ENCODE measurements at regions not wholly inside any gene's neighbourhood (a gene's known extent, or its start where the extent isn't known, plus 50 kb on each side); places are given as distances from the start of the nearest gene placed in this dataset.

DNA sequence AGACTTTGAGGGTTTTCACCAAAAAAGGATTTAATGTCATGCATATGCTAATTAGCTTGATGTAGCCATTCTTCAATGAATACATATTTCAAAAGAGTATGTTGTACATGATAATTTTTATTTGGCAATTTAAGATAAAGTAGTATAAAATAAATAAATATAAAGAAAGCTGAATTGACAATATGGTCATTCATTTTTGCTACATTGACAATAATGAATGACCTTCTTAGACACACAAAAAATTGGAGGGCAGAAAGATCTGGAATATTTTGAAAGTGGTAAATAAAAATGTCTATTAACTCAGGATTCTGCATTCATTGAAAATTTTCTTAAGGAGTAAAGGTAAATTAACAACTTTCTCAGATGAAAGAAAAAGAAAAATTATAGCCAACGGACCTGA lies 324.8 kb upstream of the FTMT start:
- no peak overlapping the region for H3K27ac Mint-ChIP-seq
- no peaks in the 10 kb centered on the region for H3K27me3 Mint-ChIP-seq
- no peaks in the 10 kb centered on the region for H3K4me1 Mint-ChIP-seq
- no peaks in the 10 kb centered on the region for H3K36me3 Mint-ChIP-seq
- H3K4me3 Mint-ChIP-seq, result no peak overlapping the region
- H3K9me3 Mint-ChIP-seq, result peaks cover 0 to 11% (median 4%) of the 10 kb centered on the region in 11 donors
- H3K9me3 ChIP-seq (ENCODE audit: control insufficient read depth in 2 of 3, low read length in 3 of 3), result no peaks in the 10 kb centered on the region
- H3K27me3 ChIP-seq (ENCODE audit: control insufficient read depth in 2 of 2, insufficient read depth in 2 of 2, low read length in 2 of 2), result no peaks in the 10 kb centered on the region
- no peak overlapping the region for H3K27ac ChIP-seq (ENCODE audit: low read depth, low read length)
- no peaks in the 10 kb centered on the region for H3K4me1 ChIP-seq (ENCODE audit: control insufficient read depth in 2 of 2, insufficient read depth in 2 of 2, low read length in 2 of 2)
- no peak for ATAC-seq
- CTCF ChIA-PET, result no interaction called here
- no peak overlapping the region for H3K4me3 ChIP-seq (ENCODE audit: low read length)
- H3K36me3 ChIP-seq (ENCODE audit: control insufficient read depth in 2 of 3, insufficient read depth in 3 of 3, low read length in 3 of 3), result no peaks in the 10 kb centered on the region
- intact Hi-C loops (cut with micrococcal nuclease), result no loop called here
- no peak for DNase-seq
- POLR2A ChIA-PET, result no interaction called here

DNA sequence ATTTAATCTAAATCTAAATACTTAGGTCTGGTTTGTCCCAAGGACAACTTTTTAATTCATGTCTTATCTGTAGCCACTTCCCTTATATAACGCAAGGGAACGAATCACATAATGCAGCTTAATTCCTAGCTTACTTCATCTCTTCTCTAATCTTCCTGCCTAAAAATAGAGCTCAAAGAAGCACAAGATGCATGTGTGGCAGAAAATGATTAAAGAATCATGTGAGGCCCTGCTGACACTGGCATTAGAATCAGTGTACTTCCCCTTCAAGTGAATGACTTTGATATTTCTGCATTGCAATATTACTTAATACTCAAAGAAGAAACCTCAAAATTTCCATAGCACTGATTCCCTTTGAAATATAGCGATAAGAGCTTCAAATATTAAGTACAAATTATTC lies 317.9 kb upstream of the FTMT start:
- no peak for ATAC-seq

DNA sequence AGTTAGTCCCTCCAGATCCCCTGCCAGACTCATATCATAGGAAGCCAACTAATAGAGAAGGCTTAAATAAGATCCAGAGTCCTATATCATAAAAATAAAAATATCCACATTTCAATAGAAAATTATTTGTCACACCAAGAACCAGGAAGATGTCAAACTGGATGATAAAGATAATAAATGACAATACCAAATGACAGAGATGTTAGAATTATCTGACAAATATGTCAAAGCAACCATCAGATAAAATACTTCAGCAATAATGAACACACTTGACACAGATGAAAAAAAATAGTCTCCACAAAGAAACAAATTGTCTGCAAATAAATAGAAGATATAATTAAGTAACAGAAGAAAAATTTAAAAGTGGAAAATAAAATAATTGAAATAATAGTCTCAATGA lies 300.7 kb upstream of the FTMT start:
- ChIA-PET POLR2A (no interaction called here), CTCF (no interaction called here)
- intact Hi-C loops (cut with micrococcal nuclease), result no loop called here
- no peak overlapping the region for H3K27ac Mint-ChIP-seq
- peaks cover 0 to 9% (median 1%) of the 10 kb centered on the region in 11 donors for H3K9me3 Mint-ChIP-seq
- ATAC-seq (no peak), DNase-seq (no peak)
- Histone ChIP-seq H3K27ac (ENCODE audit: low read depth, low read length) (no peak overlapping the region), H3K36me3 (ENCODE audit: control insufficient read depth in 2 of 3, insufficient read depth in 3 of 3, low read length in 3 of 3) (no peaks in the 10 kb centered on the region), H3K27me3 (ENCODE audit: control insufficient read depth in 2 of 2, insufficient read depth in 2 of 2, low read length in 2 of 2) (no peaks in the 10 kb centered on the region), H3K4me3 (ENCODE audit: low read length) (no peak overlapping the region), H3K4me1 (ENCODE audit: control insufficient read depth in 2 of 2, insufficient read depth in 2 of 2, low read length in 2 of 2) (no peaks in the 10 kb centered on the region), H3K9me3 (ENCODE audit: control insufficient read depth in 2 of 3, low read length in 3 of 3) (no peaks in the 10 kb centered on the region)
- no peaks in the 10 kb centered on the region for H3K4me1 Mint-ChIP-seq
- H3K36me3 Mint-ChIP-seq, result no peaks in the 10 kb centered on the region
- H3K27me3 Mint-ChIP-seq, result no peaks in the 10 kb centered on the region
- H3K4me3 Mint-ChIP-seq, result no peak overlapping the region

More for the DNA sequence above, 317.9 kb upstream of the FTMT start:
- Histone ChIP-seq H3K4me1 (ENCODE audit: control insufficient read depth in 2 of 2, insufficient read depth in 2 of 2, low read length in 2 of 2) (no peaks in the 10 kb centered on the region), H3K27me3 (ENCODE audit: control insufficient read depth in 2 of 2, insufficient read depth in 2 of 2, low read length in 2 of 2) (no peaks in the 10 kb centered on the region), H3K36me3 (ENCODE audit: control insufficient read depth in 2 of 3, insufficient read depth in 3 of 3, low read length in 3 of 3) (no peaks in the 10 kb centered on the region), H3K27ac (ENCODE audit: low read depth, low read length) (no peak overlapping the region), H3K9me3 (ENCODE audit: control insufficient read depth in 2 of 3, low read length in 3 of 3) (no peaks in the 10 kb centered on the region), H3K4me3 (ENCODE audit: low read length) (no peak overlapping the region)
- POLR2A ChIA-PET, result no interaction called here
- no peak overlapping the region for H3K4me3 Mint-ChIP-seq
- no peak overlapping the region for H3K27ac Mint-ChIP-seq
- peaks cover 0 to 21% (median 7%) of the 10 kb centered on the region in 11 donors for H3K9me3 Mint-ChIP-seq
- no peaks in the 10 kb centered on the region for H3K36me3 Mint-ChIP-seq
- no peaks in the 10 kb centered on the region for H3K27me3 Mint-ChIP-seq
- CTCF ChIA-PET, result no interaction called here
- intact Hi-C loops (cut with micrococcal nuclease), result no loop called here
- no peak for DNase-seq
- no peaks in the 10 kb centered on the region for H3K4me1 Mint-ChIP-seq

DNA sequence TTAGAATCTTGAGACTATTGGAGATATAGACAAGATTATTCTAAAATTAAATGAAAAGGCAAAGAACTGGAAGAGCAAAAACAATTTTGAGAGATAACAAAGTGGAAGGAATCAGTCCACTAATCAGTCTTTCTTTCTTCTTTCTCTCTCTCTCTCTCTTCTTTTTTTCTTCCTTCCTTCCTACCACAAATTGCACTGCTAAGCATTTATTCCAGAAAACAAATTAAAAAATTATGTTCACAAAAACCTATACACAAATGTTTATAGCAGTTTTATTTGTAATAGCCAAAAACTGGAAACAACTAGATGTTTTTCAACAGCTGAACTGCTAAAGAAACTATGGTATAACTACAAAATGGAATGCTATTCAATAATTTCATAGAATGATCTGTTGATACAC lies 291.9 kb upstream of the FTMT start:
- DNase-seq (no peak), ATAC-seq (no peak)
- intact Hi-C loops (cut with micrococcal nuclease), result no loop called here
- Histone ChIP-seq H3K4me3 (ENCODE audit: low read length) (no peak overlapping the region), H3K4me1 (ENCODE audit: control insufficient read depth in 2 of 2, insufficient read depth in 2 of 2, low read length in 2 of 2) (no peaks in the 10 kb centered on the region), H3K9me3 (ENCODE audit: control insufficient read depth in 2 of 3, low read length in 3 of 3) (no peaks in the 10 kb centered on the region), H3K27ac (ENCODE audit: low read depth, low read length) (no peak overlapping the region), H3K36me3 (ENCODE audit: control insufficient read depth in 2 of 3, insufficient read depth in 3 of 3, low read length in 3 of 3) (no peaks in the 10 kb centered on the region), H3K27me3 (ENCODE audit: control insufficient read depth in 2 of 2, insufficient read depth in 2 of 2, low read length in 2 of 2) (no peaks in the 10 kb centered on the region)
- CTCF ChIA-PET, result no interaction called here
- POLR2A ChIA-PET, result no interaction called here
- Mint-ChIP-seq H3K27ac (no peak overlapping the region), H3K27me3 (no peaks in the 10 kb centered on the region), H3K4me3 (no peak overlapping the region), H3K9me3 (peaks cover 0 to 35% (median 3%) of the 10 kb centered on the region in 11 donors), H3K4me1 (no peaks in the 10 kb centered on the region), H3K36me3 (no peaks in the 10 kb centered on the region)

DNA sequence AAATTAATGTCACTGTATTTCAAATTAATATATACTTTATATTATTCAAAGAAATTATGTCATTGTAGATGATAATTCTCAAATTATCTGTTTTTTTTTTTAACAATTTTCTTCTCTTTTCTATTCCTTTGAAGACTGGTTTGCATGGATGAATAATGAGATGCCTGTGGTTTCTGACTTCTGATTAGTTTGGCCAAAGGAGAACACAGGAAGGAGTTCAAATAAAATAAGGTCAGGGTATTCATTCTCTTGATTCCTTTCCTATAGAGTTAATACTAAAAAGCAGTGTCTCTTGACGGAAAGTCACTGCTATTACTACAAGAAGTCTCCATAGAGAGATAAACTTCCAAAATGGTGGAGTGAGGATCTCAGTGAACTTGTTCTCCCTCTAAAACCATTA lies 279.6 kb upstream of the FTMT start:
- DNase-seq (no peak), ATAC-seq (no peak)
- Histone ChIP-seq H3K9me3 (ENCODE audit: control insufficient read depth in 2 of 3, low read length in 3 of 3) (no peaks in the 10 kb centered on the region), H3K4me3 (ENCODE audit: low read length) (no peak overlapping the region), H3K4me1 (ENCODE audit: control insufficient read depth in 2 of 2, insufficient read depth in 2 of 2, low read length in 2 of 2) (no peaks in the 10 kb centered on the region), H3K27me3 (ENCODE audit: control insufficient read depth in 2 of 2, insufficient read depth in 2 of 2, low read length in 2 of 2) (no peaks in the 10 kb centered on the region), H3K27ac (ENCODE audit: low read depth, low read length) (no peak overlapping the region), H3K36me3 (ENCODE audit: control insufficient read depth in 2 of 3, insufficient read depth in 3 of 3, low read length in 3 of 3) (no peaks in the 10 kb centered on the region)
- Mint-ChIP-seq H3K27me3 (no peaks in the 10 kb centered on the region), H3K36me3 (no peaks in the 10 kb centered on the region), H3K9me3 (peaks cover 0 to 12% (median 2%) of the 10 kb centered on the region in 11 donors), H3K27ac (no peak overlapping the region), H3K4me3 (no peak overlapping the region), H3K4me1 (no peaks in the 10 kb centered on the region)
- ChIA-PET POLR2A (no interaction called here), CTCF (no interaction called here)
- intact Hi-C loops (cut with micrococcal nuclease), result no loop called here

DNA sequence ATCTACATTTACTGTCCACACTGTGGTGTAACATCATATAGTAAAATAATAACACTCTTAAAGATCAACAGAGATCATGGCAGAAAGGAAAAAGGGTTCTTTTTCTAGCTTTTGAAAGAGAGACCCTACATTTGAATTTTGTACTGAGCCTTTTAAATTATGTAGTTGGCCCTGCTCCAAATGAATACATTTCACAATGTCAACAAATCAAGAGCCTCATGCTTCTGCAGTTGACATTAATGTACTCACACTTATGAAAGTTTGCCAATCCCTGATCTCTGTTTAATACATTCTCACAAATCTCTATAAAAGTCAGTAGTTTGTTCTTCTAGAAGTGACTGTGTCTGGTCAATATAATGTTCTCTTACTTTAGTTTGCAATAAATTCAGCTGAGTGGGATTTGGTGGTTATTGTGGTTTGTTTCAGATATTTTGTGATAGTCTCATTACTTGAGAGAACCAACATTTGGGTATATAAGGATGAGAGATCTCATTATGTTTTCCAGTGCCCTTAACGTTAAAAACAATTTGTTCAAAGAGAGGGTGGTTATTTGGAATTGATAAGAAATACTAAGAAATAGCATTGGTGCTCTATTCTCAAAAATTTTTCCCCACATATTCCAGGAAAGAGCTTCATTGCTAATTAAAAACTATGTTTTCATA lies 277.8 kb upstream of the FTMT start:
- Mint-ChIP-seq H3K27ac (no peak overlapping the region), H3K4me1 (no peaks in the 10 kb centered on the region), H3K36me3 (no peaks in the 10 kb centered on the region), H3K27me3 (no peaks in the 10 kb centered on the region), H3K4me3 (no peak overlapping the region), H3K9me3 (peaks cover 0 to 12% (median 2%) of the 10 kb centered on the region in 11 donors)
- CTCF ChIA-PET, result no interaction called here
- no peak overlapping the region for H3K4me3 ChIP-seq (ENCODE audit: low read length)
- ATAC-seq, result no peak
- no peaks in the 10 kb centered on the region for H3K4me1 ChIP-seq (ENCODE audit: control insufficient read depth in 2 of 2, insufficient read depth in 2 of 2, low read length in 2 of 2)
- POLR2A ChIA-PET, result no interaction called here
- H3K9me3 ChIP-seq (ENCODE audit: control insufficient read depth in 2 of 3, low read length in 3 of 3), result no peaks in the 10 kb centered on the region
- H3K27ac ChIP-seq (ENCODE audit: low read depth, low read length), result no peak overlapping the region
- intact Hi-C loops (cut with micrococcal nuclease), result no loop called here
- DNase-seq, result no peak
- no peaks in the 10 kb centered on the region for H3K36me3 ChIP-seq (ENCODE audit: control insufficient read depth in 2 of 3, insufficient read depth in 3 of 3, low read length in 3 of 3)
- no peaks in the 10 kb centered on the region for H3K27me3 ChIP-seq (ENCODE audit: control insufficient read depth in 2 of 2, insufficient read depth in 2 of 2, low read length in 2 of 2)

DNA sequence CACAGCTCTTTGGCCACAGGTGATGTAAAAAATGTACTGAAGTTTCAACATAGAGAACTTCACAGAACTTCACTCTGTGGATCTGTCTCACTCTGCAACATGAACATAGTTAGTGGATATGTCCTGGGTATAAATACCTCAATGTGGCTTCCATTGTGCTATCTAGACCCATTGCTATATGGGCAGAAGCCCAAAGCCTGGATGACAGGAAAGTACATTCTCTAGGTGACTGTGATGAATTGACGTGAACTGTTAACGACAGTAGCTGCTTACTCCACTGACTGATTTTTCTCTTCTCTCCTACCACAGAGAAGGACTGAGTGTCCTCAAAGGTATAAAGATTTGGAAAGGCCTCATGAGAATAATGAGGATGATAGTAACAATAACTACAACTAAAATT lies 270.1 kb upstream of the FTMT start:
- CTCF ChIA-PET, result no interaction called here
- H3K4me3 ChIP-seq (ENCODE audit: low read length), result no peak overlapping the region
- no peaks in the 10 kb centered on the region for H3K36me3 Mint-ChIP-seq

More for the DNA sequence above, 270.1 kb upstream of the FTMT start:
- intact Hi-C loops (cut with micrococcal nuclease), result no loop called here
- Mint-ChIP-seq H3K9me3 (peaks cover 0 to 18% (median 6%) of the 10 kb centered on the region in 11 donors), H3K4me3 (no peak overlapping the region), H3K4me1 (no peaks in the 10 kb centered on the region), H3K27ac (no peak overlapping the region), H3K27me3 (no peaks in the 10 kb centered on the region)
- Histone ChIP-seq H3K27ac (ENCODE audit: low read depth, low read length) (no peak overlapping the region), H3K36me3 (ENCODE audit: control insufficient read depth in 2 of 3, insufficient read depth in 3 of 3, low read length in 3 of 3) (no peaks in the 10 kb centered on the region), H3K9me3 (ENCODE audit: control insufficient read depth in 2 of 3, low read length in 3 of 3) (no peaks in the 10 kb centered on the region), H3K4me1 (ENCODE audit: control insufficient read depth in 2 of 2, insufficient read depth in 2 of 2, low read length in 2 of 2) (no peaks in the 10 kb centered on the region), H3K27me3 (ENCODE audit: control insufficient read depth in 2 of 2, insufficient read depth in 2 of 2, low read length in 2 of 2) (no peaks in the 10 kb centered on the region)
- POLR2A ChIA-PET, result no interaction called here
- ATAC-seq, result no peak
- DNase-seq, result no peak

Measured in naive thymus-derived CD4-positive, alpha-beta T cell (primary cell).